Common myeloid progenitor, CD34-positive (primary cell): ENCODE measurements at regions not wholly inside any gene's neighbourhood (a gene's known extent, or its start where the extent isn't known, plus 50 kb on each side); places are given as distances from the start of the nearest gene placed in this dataset.

ENCODE experiments used
- CTCF ChIA-PET: fragments of 350-600 bp; sonication (Branson Sonifier 250); formaldehyde crosslinking; loops from one replicate; lab custom pipeline; 2021; ENCODE audit warnings: antibody characterized with exemption; lab: Charles Lee
- POLR2A ChIA-PET: fragments of 350-600 bp; sonication (Branson Sonifier 250); formaldehyde crosslinking; loops from one replicate; lab custom pipeline; 2021; ENCODE audit warnings: antibody characterized with exemption; lab: Charles Lee
- DNase-seq, 3 donors: peaks; one replicate each; pipeline versions ENCODE4 v3.0.0 to v3.0.0-alpha.2; 2013
- H3K27ac ChIP-seq, 2 experiments: 1 replicate in 1 of 2; 2 replicates in 1 of 2; pipeline ENCODE4 v1.7.0; 2013; ENCODE audit warnings: inconsistent platforms in 2 of 2, low read length in 2 of 2, mild to moderate bottlenecking in 2 of 2, low read depth in 1 of 2, moderate library complexity in 1 of 2; ENCODE audit not compliant: severe bottlenecking in 2 of 2, insufficient read depth in 1 of 2, poor library complexity in 1 of 2
- H3K27me3 ChIP-seq, 5 experiments: replicated peaks in 2 of 5; 1 replicate in 3 of 5; 2 replicates in 2 of 5; pipeline versions ENCODE4 v1.6.1 to v1.7.0; 2013; ENCODE audit warnings: low read length in 4 of 5, mild to moderate bottlenecking in 2 of 5, moderate library complexity in 2 of 5, inconsistent platforms in 1 of 5; ENCODE audit not compliant: insufficient read depth in 5 of 5, control insufficient read depth in 4 of 5
- H3K36me3 ChIP-seq, 4 experiments: 1 replicate in 2 of 4; 2 replicates in 2 of 4; pipeline versions ENCODE4 v1.6.1 to v1.7.0; 2013; ENCODE audit warnings: low read length in 3 of 4, control low read depth in 1 of 4, mild to moderate bottlenecking in 1 of 4; ENCODE audit not compliant: control insufficient read depth in 4 of 4, insufficient read depth in 4 of 4
- H3K4me1 ChIP-seq, 4 experiments: 1 replicate in 3 of 4; 2 replicates in 1 of 4; pipeline versions ENCODE4 v1.6.1 to v1.7.1; 2013; ENCODE audit warnings: low read length in 3 of 4, mild to moderate bottlenecking in 3 of 4, control low read depth in 1 of 4, inconsistent platforms in 1 of 4, moderate library complexity in 1 of 4; ENCODE audit not compliant: control insufficient read depth in 4 of 4, insufficient read depth in 4 of 4; ENCODE audit errors: control extremely low read depth in 1 of 4
- H3K4me3 ChIP-seq, 7 experiments: 1 replicate in 4 of 7; 2 replicates in 3 of 7; pipeline versions ENCODE4 v1.5.1 to v1.7.0; 2013; ENCODE audit warnings: mild to moderate bottlenecking in 7 of 7, low read length in 6 of 7, moderate library complexity in 6 of 7, inconsistent platforms in 2 of 7, low read depth in 2 of 7, control low read depth in 1 of 7; ENCODE audit not compliant: insufficient read depth in 4 of 7, control insufficient read depth in 1 of 7; ENCODE audit errors: extremely low read depth in 1 of 7
- H3K9me3 ChIP-seq, 5 experiments: 1 replicate in 4 of 5; 2 replicates in 1 of 5; pipeline versions ENCODE4 v1.6.1 to v1.7.1; 2013; ENCODE audit warnings: low read length in 4 of 5, mild to moderate bottlenecking in 2 of 5, inconsistent platforms in 1 of 5, low read depth in 1 of 5, moderate library complexity in 1 of 5; ENCODE audit not compliant: control insufficient read depth in 4 of 5, insufficient read depth in 2 of 5; ENCODE audit errors: control extremely low read depth in 1 of 5
- WGBS: methylation state at CpG from one replicate; pipeline ENCODE4 v1.1.5; 2013; ENCODE audit not compliant: insufficient coverage; 5-methylcytosine and 5-hydroxymethylcytosine counted together

DNA sequence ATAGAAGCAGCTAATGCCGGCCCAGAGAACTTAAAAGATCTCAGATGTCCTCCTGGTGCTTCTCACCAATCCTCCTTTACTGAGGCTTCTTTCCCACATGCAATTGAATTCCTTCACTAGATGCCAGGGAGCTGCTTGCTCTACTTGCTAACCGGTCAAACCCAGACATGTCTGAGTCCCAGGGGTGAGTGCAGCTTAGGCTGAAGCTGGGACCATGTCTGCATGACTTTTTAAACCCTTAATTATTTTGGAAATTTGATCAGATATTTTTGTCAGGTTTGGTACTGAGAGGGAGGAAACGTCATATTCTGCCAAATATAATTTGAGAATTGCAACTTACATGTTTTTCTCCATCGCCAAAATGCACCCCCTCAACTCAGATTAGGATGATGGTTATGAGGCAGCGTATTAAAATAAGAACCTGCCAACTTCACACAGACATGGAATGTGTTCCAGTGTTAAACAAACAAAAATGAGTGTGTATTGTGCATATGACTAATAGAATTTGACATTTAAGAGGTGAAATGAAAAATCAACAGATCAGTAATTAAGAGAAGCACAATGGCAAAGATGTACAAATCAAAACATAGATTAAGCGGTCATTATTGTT, 529.5 kb downstream of the ETS1 start:
- peaks cover 2 to 16% (median 11%) of the 10 kb centered on the region in 4 experiments for H3K4me1 ChIP-seq
- no peaks in the 10 kb centered on the region for H3K36me3 ChIP-seq
- H3K9me3 ChIP-seq: no peaks in the 10 kb centered on the region
- POLR2A ChIA-PET: no interaction called here
- no peak for DNase-seq
- no peak overlapping the region for H3K27ac ChIP-seq
- 100% methylated on average over 1 of the region's 6 CpGs for WGBS
- CTCF ChIA-PET: no interaction called here
- H3K4me3 ChIP-seq: no peak overlapping the region
- H3K27me3 ChIP-seq: no peaks in the 10 kb centered on the region

DNA sequence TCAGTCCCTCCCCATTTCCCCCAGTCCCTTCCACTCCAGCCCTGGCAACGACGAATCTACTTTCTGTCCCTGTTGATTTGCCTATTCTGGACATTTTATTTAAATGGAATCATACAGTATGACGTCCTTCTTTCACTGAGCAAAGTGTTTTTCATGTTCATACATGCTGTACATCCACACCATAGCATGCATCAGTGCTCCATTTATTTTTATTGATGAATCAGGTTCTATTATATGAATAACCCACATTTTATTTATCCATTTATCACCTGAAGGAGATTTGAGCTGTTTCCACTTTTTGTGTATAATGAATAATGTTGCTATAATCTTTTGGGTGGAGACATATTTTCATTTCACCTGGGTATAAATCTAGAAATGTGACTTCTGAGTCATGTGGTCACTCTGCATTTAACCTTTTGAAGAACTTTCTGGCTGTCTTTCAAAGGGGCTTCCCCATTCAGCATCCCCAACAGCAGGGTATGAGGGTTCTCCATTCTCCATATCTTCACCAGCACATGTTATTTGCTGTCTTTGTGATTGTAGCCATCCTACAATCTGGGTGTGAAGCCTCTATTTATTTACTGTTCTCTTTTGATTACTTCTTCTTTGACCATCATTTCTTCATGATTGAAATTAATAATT, 531.7 kb downstream of the ETS1 start:
- ChIA-PET POLR2A (no interaction called here), CTCF (no interaction called here)
- Histone ChIP-seq H3K27ac (no peak overlapping the region), H3K4me1 (peaks cover 10 to 32% (median 27%) of the 10 kb centered on the region in 4 experiments), H3K27me3 (no peaks in the 10 kb centered on the region), H3K4me3 (no peak overlapping the region), H3K36me3 (no peaks in the 10 kb centered on the region), H3K9me3 (no peaks in the 10 kb centered on the region)
- 92% methylated on average over 2 of the region's 3 CpGs for WGBS
- peak in 1 of 3 donors; percentile 38 for DNase-seq

DNA sequence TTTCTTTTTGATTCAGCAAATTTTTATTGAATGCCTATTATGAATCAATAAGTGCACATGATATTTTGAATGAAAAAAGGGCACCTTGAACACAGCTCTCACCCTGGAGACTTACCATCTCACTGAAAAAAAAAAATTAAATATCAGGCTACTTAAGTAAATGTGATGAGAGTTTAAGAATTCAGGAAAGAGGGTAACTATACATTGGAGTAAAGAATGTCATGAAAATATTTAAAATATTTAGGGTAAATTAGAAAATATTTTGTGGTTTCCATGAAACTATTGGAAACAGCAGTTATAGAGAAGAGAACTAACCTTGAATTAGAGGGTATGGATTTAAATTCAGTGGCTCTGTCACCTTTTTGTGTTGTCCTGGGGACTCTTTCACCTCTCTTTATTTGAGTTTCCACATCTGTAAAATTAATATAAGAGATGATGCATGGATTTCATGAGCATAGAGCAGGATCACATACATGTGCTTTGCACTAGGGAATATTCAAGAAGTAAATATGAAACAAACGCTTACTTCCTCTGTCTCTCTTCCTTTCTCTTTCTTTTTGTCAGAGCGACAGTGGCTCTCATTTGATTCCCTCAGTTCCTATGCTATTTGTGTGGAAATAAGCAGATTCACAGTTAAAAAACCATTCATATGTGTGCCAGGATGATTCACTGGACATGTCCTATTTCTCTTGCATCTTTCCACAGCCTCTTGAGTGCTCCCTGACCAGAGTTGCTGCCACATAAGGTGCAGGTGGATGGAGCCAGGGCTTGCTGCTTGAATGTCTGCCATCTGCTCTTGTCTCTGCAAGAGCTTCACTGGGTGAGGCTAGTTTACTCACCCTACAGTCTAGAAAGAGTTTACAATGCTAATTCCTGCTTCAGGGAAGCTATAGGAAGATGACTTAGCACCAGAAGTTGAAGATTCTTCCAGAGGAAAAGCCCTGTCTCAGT, 533.1 kb downstream of the ETS1 start:
- 14% methylated on average over 1 of the region's 2 CpGs for WGBS

DNA sequence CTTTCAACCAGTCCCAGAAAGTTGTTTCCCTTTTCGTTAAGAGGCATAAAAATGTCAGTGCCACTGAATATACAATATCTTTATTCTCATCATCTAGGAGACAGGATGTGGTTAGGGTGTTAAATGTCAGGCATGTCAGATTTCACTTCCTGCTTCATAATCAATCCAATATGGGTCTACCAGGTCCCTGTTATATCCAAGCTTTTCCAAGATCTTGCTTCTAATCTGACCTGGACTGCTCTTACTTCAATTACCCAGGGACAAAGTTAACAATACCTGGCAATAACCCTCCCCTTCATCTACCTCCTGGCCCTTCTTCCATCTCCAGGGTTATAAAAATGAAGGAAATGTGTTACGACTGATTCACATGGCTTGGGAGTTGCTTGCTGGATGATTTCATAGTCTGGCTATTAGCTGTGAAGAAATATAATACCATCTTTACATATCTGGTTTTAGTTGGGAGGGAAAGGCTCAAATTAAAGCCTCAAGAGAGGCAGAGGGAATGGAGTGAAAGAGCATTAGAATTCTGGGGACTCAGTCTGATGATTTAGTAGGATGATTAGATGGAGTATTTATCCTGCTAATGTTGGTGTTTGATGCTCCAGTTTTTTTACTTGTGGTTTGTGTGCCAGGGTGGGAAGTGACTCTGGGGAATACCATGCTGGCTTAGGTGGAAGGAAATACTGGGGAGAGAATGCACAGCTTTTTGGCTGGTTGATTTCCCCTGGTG, 534.3 kb downstream of the ETS1 start:
- ChIA-PET CTCF (interaction anchor here (1.2 to 1.3 kb wide), 3 partner anchors 15 to 104 kb away, joined by 3 read pairs; no protein-coding TSS in a partner anchor), POLR2A (interaction anchor here (0.6 kb wide), 1 partner anchor 32 kb away, joined by 3 read pairs; no protein-coding TSS in a partner anchor)
- Histone ChIP-seq H3K4me3 (peak overlapping the region in 1 of 7 experiments; percentile 13), H3K4me1 (peaks cover 10 to 32% (median 25%) of the 10 kb centered on the region in 4 experiments), H3K27me3 (no peaks in the 10 kb centered on the region), H3K36me3 (no peaks in the 10 kb centered on the region), H3K27ac (no peak overlapping the region), H3K9me3 (no peaks in the 10 kb centered on the region)
- no CpG with 5 or more reads among the region's 2 CpGs for WGBS
- peak in 2 of 3 donors; percentile 41 to 67 for DNase-seq

More for the DNA sequence above, 533.1 kb downstream of the ETS1 start:
- ChIA-PET POLR2A (no interaction called here), CTCF (interaction anchor here (0.6 kb wide), 1 partner anchor 118 kb away, joined by 3 read pairs; no protein-coding TSS in a partner anchor)
- no peak for DNase-seq
- Histone ChIP-seq H3K4me3 (peak overlapping the region in 3 of 7 experiments; percentile 3 to 37 (median 13)), H3K4me1 (peaks cover 10 to 32% (median 28%) of the 10 kb centered on the region in 4 experiments), H3K9me3 (no peaks in the 10 kb centered on the region), H3K27ac (no peak overlapping the region), H3K27me3 (no peaks in the 10 kb centered on the region), H3K36me3 (no peaks in the 10 kb centered on the region)

DNA sequence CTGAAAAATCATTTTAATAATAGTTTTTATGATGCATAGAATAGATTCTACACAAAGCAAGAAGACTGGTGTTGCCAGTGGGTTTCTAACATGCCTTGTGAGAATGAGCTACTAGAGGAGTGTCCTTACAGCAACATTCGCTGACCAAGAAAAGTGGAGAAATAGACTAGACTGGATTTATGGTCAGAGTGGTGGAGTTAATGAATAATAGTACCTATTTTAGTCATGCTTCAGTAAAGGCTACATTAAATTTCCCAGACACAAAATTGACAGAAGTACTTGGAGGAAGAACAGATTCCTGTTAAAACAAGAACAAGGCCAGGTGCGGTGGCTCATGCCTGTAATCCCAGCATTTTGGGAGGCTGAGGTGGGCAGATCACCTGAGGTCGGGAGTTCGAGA, 539.2 kb downstream of the ETS1 start:
- Histone ChIP-seq H3K27ac (no peak overlapping the region), H3K9me3 (peaks cover 0 to 4% (median 0%) of the 10 kb centered on the region in 5 experiments), H3K4me1 (peaks cover 8 to 25% (median 17%) of the 10 kb centered on the region in 4 experiments), H3K36me3 (no peaks in the 10 kb centered on the region), H3K27me3 (no peaks in the 10 kb centered on the region), H3K4me3 (no peak overlapping the region)
- ChIA-PET CTCF (interaction anchor here (4.4 kb wide), 1 partner anchor 10 kb away, joined by 20 read pairs; no protein-coding TSS in a partner anchor), POLR2A (no interaction called here)
- WGBS: 100% methylated on average over 1 of the region's 4 CpGs
- DNase-seq: no peak

DNA sequence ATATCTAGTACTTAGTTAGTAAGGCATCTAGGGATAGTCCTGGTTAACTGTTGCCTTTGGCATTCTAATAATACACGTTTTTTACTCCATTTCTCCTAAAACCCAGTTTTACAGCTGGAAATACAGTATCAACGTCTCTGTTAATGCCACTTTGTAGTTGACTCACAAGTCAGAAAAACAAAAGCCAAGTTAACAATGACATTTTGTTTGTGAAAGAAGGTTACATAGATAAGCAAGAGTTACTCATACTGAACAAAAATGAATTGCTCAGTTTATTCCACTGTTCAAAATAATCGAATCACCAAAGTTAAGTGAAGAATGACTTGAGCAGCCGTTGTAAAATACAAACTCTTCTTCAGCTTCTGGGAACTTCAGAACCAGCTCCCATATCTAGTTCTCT, 540.3 kb downstream of the ETS1 start:
- 100% methylated on average over 2 of the region's 4 CpGs for WGBS
- no peaks in the 10 kb centered on the region for H3K27me3 ChIP-seq
- ChIA-PET CTCF (interaction anchor here (4.4 kb wide), 1 partner anchor 9 kb away, joined by 20 read pairs; no protein-coding TSS in a partner anchor), POLR2A (no interaction called here)
- DNase-seq: no peak
- H3K9me3 ChIP-seq: peaks cover 0 to 4% (median 0%) of the 10 kb centered on the region in 5 experiments
- no peak overlapping the region for H3K4me3 ChIP-seq
- no peaks in the 10 kb centered on the region for H3K36me3 ChIP-seq
- H3K27ac ChIP-seq: no peak overlapping the region
- H3K4me1 ChIP-seq: peaks cover 0 to 16% (median 14%) of the 10 kb centered on the region in 4 experiments
